ENCODE measurements at regions not wholly inside any gene's neighbourhood (a gene's known extent, or its start where the extent isn't known, plus 50 kb on each side); places are given as distances from the start of the nearest gene placed in this dataset.
A peak's percentile ranks its signal among the peaks of the same experiment; 100 is the strongest.

DNA sequence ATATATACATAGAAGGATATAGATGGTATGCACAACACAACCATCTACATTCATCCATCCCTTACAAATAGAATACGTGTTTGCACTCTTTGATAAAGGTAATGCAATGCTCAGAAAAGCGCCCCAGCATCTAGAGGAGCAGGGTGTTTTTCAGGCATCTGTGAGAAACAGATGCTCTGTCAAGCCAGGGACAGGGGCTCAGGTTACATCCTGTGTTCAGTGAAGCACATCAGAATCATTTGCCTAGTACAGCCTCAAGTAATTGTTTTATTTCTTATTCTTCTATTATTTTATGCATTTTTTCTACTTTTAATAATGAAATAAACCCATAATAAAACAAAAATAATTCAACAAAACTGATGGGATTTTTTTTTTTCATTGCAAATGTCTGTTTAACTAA, 50.5 kb upstream of the HIF1A start:
- Mint-ChIP-seq H3K27me3 (ENCODE audit: low read depth in 2 of 2) (no peaks in the 10 kb centered on the region), H3K27ac (no peak overlapping the region), H3K9me3 (no peaks in the 10 kb centered on the region), H3K36me3 (no peaks in the 10 kb centered on the region), H3K4me3 (no peak overlapping the region), H3K4me1 (no peaks in the 10 kb centered on the region)
- TF ChIP-seq, protein P1, sequence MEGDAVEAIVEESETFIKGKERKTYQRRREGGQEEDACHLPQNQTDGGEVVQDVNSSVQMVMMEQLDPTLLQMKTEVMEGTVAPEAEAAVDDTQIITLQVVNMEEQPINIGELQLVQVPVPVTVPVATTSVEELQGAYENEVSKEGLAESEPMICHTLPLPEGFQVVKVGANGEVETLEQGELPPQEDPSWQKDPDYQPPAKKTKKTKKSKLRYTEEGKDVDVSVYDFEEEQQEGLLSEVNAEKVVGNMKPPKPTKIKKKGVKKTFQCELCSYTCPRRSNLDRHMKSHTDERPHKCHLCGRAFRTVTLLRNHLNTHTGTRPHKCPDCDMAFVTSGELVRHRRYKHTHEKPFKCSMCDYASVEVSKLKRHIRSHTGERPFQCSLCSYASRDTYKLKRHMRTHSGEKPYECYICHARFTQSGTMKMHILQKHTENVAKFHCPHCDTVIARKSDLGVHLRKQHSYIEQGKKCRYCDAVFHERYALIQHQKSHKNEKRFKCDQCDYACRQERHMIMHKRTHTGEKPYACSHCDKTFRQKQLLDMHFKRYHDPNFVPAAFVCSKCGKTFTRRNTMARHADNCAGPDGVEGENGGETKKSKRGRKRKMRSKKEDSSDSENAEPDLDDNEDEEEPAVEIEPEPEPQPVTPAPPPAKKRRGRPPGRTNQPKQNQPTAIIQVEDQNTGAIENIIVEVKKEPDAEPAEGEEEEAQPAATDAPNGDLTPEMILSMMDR (IDR thresholded peaks at IDR 0.05): no peak
- ATAC-seq: no peak
- H3K36me3 ChIP-seq (ENCODE audit: control insufficient read depth, insufficient read depth, low read length): no peaks in the 10 kb centered on the region
- H3K27me3 ChIP-seq (ENCODE audit: control insufficient read depth, insufficient read depth, low read length): no peaks in the 10 kb centered on the region
- no peaks in the 10 kb centered on the region for H3K9me3 ChIP-seq (ENCODE audit: control insufficient read depth, insufficient read depth, low read length)
- intact Hi-C loops (cut with micrococcal nuclease): no loop called here
- H3K4me1 ChIP-seq (ENCODE audit: control insufficient read depth, insufficient read depth, low read length): no peaks in the 10 kb centered on the region
- H3K4me3 ChIP-seq (ENCODE audit: low read length): no peak overlapping the region
- WGBS (ENCODE audit: insufficient coverage): 47% methylated on average over 2 of the region's 2 CpGs
- peak in 1 of 2 donors; percentile 11 for DNase-seq
- no peak overlapping the region for H3K27ac ChIP-seq (ENCODE audit: low read length)

DNA sequence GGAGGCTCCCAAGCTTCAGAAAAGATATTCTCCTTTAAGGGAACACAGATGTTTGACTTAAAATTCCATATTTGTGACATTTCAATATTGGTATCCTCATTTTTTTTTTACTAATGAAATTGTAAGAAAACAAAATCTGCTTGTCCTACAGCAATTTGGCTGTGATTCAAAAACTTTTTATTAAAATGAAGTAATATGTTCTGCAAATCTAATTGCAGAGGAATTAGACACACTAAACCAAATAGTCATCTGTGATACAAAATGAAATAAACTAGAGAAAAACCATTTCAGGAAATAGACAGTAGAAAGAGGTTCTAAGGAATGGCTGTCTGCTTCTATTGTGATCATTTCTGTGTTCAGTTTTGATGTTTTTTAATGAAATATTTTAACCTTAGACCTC, 50.1 kb upstream of the HIF1A start:
- H3K36me3 ChIP-seq (ENCODE audit: control insufficient read depth, insufficient read depth, low read length): no peaks in the 10 kb centered on the region
- DNase-seq: no peak
- Mint-ChIP-seq H3K4me3 (no peak overlapping the region), H3K4me1 (no peaks in the 10 kb centered on the region), H3K27me3 (ENCODE audit: low read depth in 2 of 2) (no peaks in the 10 kb centered on the region), H3K27ac (no peak overlapping the region), H3K9me3 (no peaks in the 10 kb centered on the region), H3K36me3 (no peaks in the 10 kb centered on the region)
- intact Hi-C loops (cut with micrococcal nuclease): no loop called here
- H3K9me3 ChIP-seq (ENCODE audit: control insufficient read depth, insufficient read depth, low read length): no peaks in the 10 kb centered on the region
- no peaks in the 10 kb centered on the region for H3K4me1 ChIP-seq (ENCODE audit: control insufficient read depth, insufficient read depth, low read length)
- no peak overlapping the region for H3K27ac ChIP-seq (ENCODE audit: low read length)
- H3K4me3 ChIP-seq (ENCODE audit: low read length): no peak overlapping the region
- no peak for ATAC-seq
- TF ChIP-seq, protein P1 (IDR thresholded peaks at IDR 0.05): no peak
- no peaks in the 10 kb centered on the region for H3K27me3 ChIP-seq (ENCODE audit: control insufficient read depth, insufficient read depth, low read length)
